K562 (cell line): ENCODE measurements at regions not wholly inside any gene's neighbourhood (a gene's known extent, or its start where the extent isn't known, plus 50 kb on each side); places are given as distances from the start of the nearest gene placed in this dataset.

ENCODE experiments used
- ATAC-seq: fragments of 200-7000 bp; cut with Tn5 transposase; 3 replicates; pipeline ENCODE4 v1.9.1; 2020; ENCODE audit warnings: moderate library complexity
- BruUV-seq: library from RNA; stranded (reverse); fragments of 400-500 nt; replicated peaks from 2 replicates; lab custom pipeline; 2021; lab: Mats Ljungman, UMichigan
- CTCF ChIA-PET: fragments of 300-600 bp; formaldehyde crosslinking; extraction: SDS; loops from one replicate; lab custom pipeline; 2021; ENCODE audit warnings: low intra/inter-chr PET ratio; lab: Yijun Ruan, JAX
- POLR2A ChIA-PET: fragments of 300-600, 350-650 bp; sonication (Branson Sonifier 250); formaldehyde crosslinking; extraction: SDS; loops from one replicate; lab custom pipeline; 2021; ENCODE audit warnings: antibody characterized with exemption, inconsistent platforms; lab: Yijun Ruan, JAX
- DNase-seq, 4 experiments: peaks; one replicate each; pipeline versions ENCODE4 v3.0.0 to v3.0.0-alpha.2; 2011 to 2018; ENCODE audit warnings: low spot score in 3 of 4, mixed read lengths in 3 of 4; ENCODE audit errors: extremely low read depth in 1 of 4
- FAIRE-seq: peaks from 2 replicates; lab custom pipeline; 2011; peaks lifted over from hg19 to GRCh38; lab: Jason Lieb, UNC
- H2AFZ ChIP-seq: 2 replicates; pipeline ENCODE4 v1.6.0; 2011; ENCODE audit warnings: low read depth, low read length, control low read depth, inconsistent platforms
- H3K27ac ChIP-seq: fragments of 200-600 bp; 3 replicates; pipeline ENCODE4 v1.8.0; 2011; ENCODE audit warnings: low read depth, mild to moderate bottlenecking, control low read depth, inconsistent platforms, low read length, moderate library complexity, mixed read lengths; ENCODE audit errors: extremely low read depth
- H3K27me3 ChIP-seq, 2 experiments: fragments of 300-600 bp in 1 of 2; 2 replicates in 1 of 2; 3 replicates in 1 of 2; pipeline versions ENCODE4 v1.6.0 to v1.8.0; 2011; ENCODE audit warnings: inconsistent platforms in 2 of 2, low read length in 2 of 2, mild to moderate bottlenecking in 1 of 2, mixed read lengths in 1 of 2, moderate library complexity in 1 of 2; ENCODE audit not compliant: control insufficient read depth in 2 of 2, insufficient read depth in 2 of 2
- H3K36me3 ChIP-seq: fragments of 300-600 bp; 3 replicates; pipeline ENCODE4 v1.8.0; 2011; ENCODE audit warnings: mild to moderate bottlenecking, low read length, inconsistent platforms; ENCODE audit not compliant: control insufficient read depth, insufficient read depth
- H3K4me1 ChIP-seq, 2 experiments: fragments of 200-600 bp in 1 of 2; replicated peaks in 1 of 2; 2 replicates in 1 of 2; 3 replicates in 1 of 2; pipeline versions ENCODE4 v1.5.1 to v1.8.0; 2011; ENCODE audit warnings: inconsistent platforms in 2 of 2, low read length in 2 of 2, mild to moderate bottlenecking in 1 of 2, mixed read lengths in 1 of 2, moderate library complexity in 1 of 2; ENCODE audit not compliant: control insufficient read depth in 2 of 2, insufficient read depth in 2 of 2
- H3K4me2 ChIP-seq: 2 replicates; pipeline ENCODE4 v1.6.1; 2011; ENCODE audit warnings: low read length, control low read depth, inconsistent platforms, mixed read lengths; ENCODE audit not compliant: insufficient read depth
- H3K4me3 ChIP-seq: fragments of 200-600 bp; sonication (generic), shearing (Covaris generic); 2 replicates; pipeline ENCODE4 v1.5.1; 2016; ENCODE audit warnings: control low read depth, inconsistent platforms
- H3K79me2 ChIP-seq: fragments of 200-600 bp; 3 replicates; pipeline ENCODE4 v1.8.0; 2011; ENCODE audit warnings: low read length, inconsistent platforms; ENCODE audit not compliant: control insufficient read depth, insufficient read depth
- H3K9ac ChIP-seq, 2 experiments: 2 replicates each; pipeline versions ENCODE4 v1.6.0 to v1.6.1; 2011; ENCODE audit warnings: low read depth in 2 of 2, low read length in 2 of 2, control low read depth in 1 of 2, inconsistent platforms in 1 of 2, mild to moderate bottlenecking in 1 of 2, mixed read lengths in 1 of 2; ENCODE audit not compliant: insufficient read depth in 1 of 2
- H3K9me1 ChIP-seq: one replicate; pipeline ENCODE4 v1.6.0; 2011; ENCODE audit warnings: inconsistent platforms, mild to moderate bottlenecking, low read length, moderate library complexity; ENCODE audit not compliant: control insufficient read depth, insufficient read depth
- H3K9me3 ChIP-seq: replicated peaks from 2 replicates; pipeline ENCODE4 v1.5.1; 2011; ENCODE audit warnings: low read depth, low read length, inconsistent platforms; ENCODE audit not compliant: control insufficient read depth, insufficient read depth
- H4K20me1 ChIP-seq: replicated peaks from 2 replicates; pipeline ENCODE4 v1.6.1; 2011; ENCODE audit warnings: low read length, inconsistent platforms, mixed read lengths; ENCODE audit not compliant: control insufficient read depth, insufficient read depth
- E2F8 ChIP-seq: fragments of 450-650 bp; IDR thresholded peaks from 2 replicates; pipeline ENCODE4 v1.7.1; 2018; ENCODE audit warnings: mild to moderate bottlenecking, low read depth; ENCODE audit not compliant: partially characterized antibody
- ELF4 ChIP-seq: fragments of 450-650 bp; formaldehyde crosslinking; IDR thresholded peaks from 2 replicates; pipeline ENCODE4 v1.4.0; 2022; ENCODE audit warnings: missing genetic modification characterization
- HDAC2 ChIP-seq: fragments of 450-650 bp; IDR thresholded peaks from 2 replicates; pipeline ENCODE4 v1.6.1; 2016; ENCODE audit warnings: mild to moderate bottlenecking
- PHF20 ChIP-seq: fragments of 450-650 bp; IDR thresholded peaks from 2 replicates; pipeline ENCODE4 v1.6.1; 2018; ENCODE audit not compliant: partially characterized antibody
- THAP7 ChIP-seq: fragments of 250-450 bp; sonication (Bioruptor Pico); IDR thresholded peaks from 2 replicates; pipeline ENCODE4 v1.5.0; 2021
- ZNF124 ChIP-seq: sonication (generic); formaldehyde crosslinking; IDR thresholded peaks from 2 replicates; pipeline ENCODE4 v1.8.1; 2022; ENCODE audit warnings: missing genetic modification reagents
- ZNF316 ChIP-seq: fragments of 450-650 bp; IDR thresholded peaks from 2 replicates; pipeline ENCODE4 v1.6.1; 2016
- ZSCAN32 ChIP-seq: fragments of 450-650 bp; formaldehyde crosslinking; IDR thresholded peaks from 2 replicates; pipeline ENCODE4 v1.4.0; 2020; ENCODE audit warnings: mild to moderate bottlenecking, moderate library complexity
- WGBS: fragments of 100-300 bp; shearing (Covaris generic); methylation state at CpG from one replicate; pipeline ENCODE4 v1.1.6; 2016; ENCODE audit warnings: low coverage, mixed read lengths; ENCODE audit not compliant: insufficient coverage; ENCODE audit errors: missing lambda C conversion rate; 5-methylcytosine and 5-hydroxymethylcytosine counted together
- in situ Hi-C: fragments of 300-500 bp; cut with MboI; formaldehyde crosslinking; loops from 4 replicates; pipeline ENCODE4 v1.15.0; 2018; ENCODE audit warnings: inconsistent platforms, mixed read lengths
- intact Hi-C: fragments of 100-400 bp; cut with micrococcal nuclease; formaldehyde crosslinking; loops from 2 replicates; pipeline ENCODE4 v1.14.2; 2022
- TF ChIP-seq, protein P1 (sequence below): sonication (generic); formaldehyde crosslinking; IDR thresholded peaks from 2 replicates; pipeline ENCODE4 v1.8.1; 2023; ENCODE audit warnings: mild to moderate bottlenecking, missing genetic modification reagents
- TF ChIP-seq, protein P2 (sequence below): fragments of 450-650 bp; formaldehyde crosslinking; IDR thresholded peaks from 2 replicates; pipeline ENCODE4 v1.4.0; 2022; ENCODE audit warnings: missing genetic modification characterization

DNA sequence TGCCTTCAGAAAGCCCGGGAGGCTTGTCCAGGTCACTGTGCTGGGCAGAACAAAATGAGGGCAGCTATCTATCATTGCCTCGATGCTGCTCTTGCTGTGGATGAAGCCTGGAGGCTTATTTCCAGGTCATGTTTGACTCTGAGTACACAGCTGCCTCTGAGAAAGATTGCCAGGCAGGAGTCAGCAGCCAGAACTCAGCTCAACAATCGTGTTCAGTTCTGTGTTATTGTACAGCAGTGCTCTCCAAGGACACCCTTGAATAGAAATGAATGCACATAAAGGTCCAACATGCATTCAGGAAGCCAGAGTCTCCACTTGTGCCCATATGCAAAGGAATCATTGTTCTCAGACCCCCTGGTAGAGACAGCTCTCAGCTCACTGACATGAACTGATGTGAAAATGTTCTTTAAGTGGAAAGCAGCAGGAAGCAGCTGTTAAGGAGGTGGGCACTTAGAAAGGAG is 61.7 kb upstream of the ZFR start:
- POLR2A ChIA-PET: no interaction called here
- H3K4me3 ChIP-seq: no peak overlapping the region
- H3K4me2 ChIP-seq: no peak overlapping the region
- intact Hi-C loops (no loop called here), in situ Hi-C loops (no loop called here)
- H3K27ac ChIP-seq: no peak overlapping the region
- no peaks in the 10 kb centered on the region for H3K9me1 ChIP-seq
- no peak for TF ChIP-seq ELF4
- TF ChIP-seq ZNF124 (CRISPR knock-in tag): no peak
- no peak for TF ChIP-seq ZNF316
- TF ChIP-seq E2F8: no peak
- TF ChIP-seq, protein P1, sequence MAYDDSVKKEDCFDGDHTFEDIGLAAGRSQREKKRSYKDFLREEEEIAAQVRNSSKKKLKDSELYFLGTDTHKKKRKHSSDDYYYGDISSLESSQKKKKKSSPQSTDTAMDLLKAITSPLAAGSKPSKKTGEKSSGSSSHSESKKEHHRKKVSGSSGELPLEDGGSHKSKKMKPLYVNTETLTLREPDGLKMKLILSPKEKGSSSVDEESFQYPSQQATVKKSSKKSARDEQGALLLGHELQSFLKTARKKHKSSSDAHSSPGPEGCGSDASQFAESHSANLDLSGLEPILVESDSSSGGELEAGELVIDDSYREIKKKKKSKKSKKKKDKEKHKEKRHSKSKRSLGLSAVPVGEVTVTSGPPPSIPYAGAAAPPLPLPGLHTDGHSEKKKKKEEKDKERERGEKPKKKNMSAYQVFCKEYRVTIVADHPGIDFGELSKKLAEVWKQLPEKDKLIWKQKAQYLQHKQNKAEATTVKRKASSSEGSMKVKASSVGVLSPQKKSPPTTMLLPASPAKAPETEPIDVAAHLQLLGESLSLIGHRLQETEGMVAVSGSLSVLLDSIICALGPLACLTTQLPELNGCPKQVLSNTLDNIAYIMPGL (CRISPR knock-in tag): no peak
- TF ChIP-seq PHF20: no peak
- TF ChIP-seq THAP7 (CRISPR knock-in tag): no peak
- TF ChIP-seq, protein P2, sequence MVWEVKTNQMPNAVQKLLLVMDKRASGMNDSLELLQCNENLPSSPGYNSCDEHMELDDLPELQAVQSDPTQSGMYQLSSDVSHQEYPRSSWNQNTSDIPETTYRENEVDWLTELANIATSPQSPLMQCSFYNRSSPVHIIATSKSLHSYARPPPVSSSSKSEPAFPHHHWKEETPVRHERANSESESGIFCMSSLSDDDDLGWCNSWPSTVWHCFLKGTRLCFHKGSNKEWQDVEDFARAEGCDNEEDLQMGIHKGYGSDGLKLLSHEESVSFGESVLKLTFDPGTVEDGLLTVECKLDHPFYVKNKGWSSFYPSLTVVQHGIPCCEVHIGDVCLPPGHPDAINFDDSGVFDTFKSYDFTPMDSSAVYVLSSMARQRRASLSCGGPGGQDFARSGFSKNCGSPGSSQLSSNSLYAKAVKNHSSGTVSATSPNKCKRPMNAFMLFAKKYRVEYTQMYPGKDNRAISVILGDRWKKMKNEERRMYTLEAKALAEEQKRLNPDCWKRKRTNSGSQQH (CRISPR knock-in tag): no peak
- no peak for TF ChIP-seq HDAC2
- TF ChIP-seq ZSCAN32: no peak
- H3K4me1 ChIP-seq: no peaks in the 10 kb centered on the region; a peak in 1 of 5 replicates
- no peak overlapping the region for H3K9ac ChIP-seq
- no TSS peak for BruUV-seq
- H2AFZ ChIP-seq: no peak overlapping the region
- no peaks in the 10 kb centered on the region for H3K79me2 ChIP-seq
- ATAC-seq: no peak
- no peak for DNase-seq
- CTCF ChIA-PET: no interaction called here
- no peak for FAIRE-seq
- no peaks in the 10 kb centered on the region for H3K36me3 ChIP-seq
- no peaks in the 10 kb centered on the region; the same call in 1 of the 2 replicates for H4K20me1 ChIP-seq
- WGBS: 2% methylated on average over 3 of the region's 3 CpGs
- H3K27me3 ChIP-seq: peaks cover 49 to 64% of the 10 kb centered on the region in 2 experiments
- no peaks in the 10 kb centered on the region for H3K9me3 ChIP-seq
